Ishikawa (cell line): ENCODE measurements at regions not wholly inside any gene's neighbourhood (a gene's known extent, or its start where the extent isn't known, plus 50 kb on each side); places are given as distances from the start of the nearest gene placed in this dataset.

Source experiments
- CEBPB ChIP-seq: IDR thresholded peaks from 2 replicates; pipeline ENCODE4 v1.6.1; 2012
- CREB1 ChIP-seq: IDR thresholded peaks from 2 replicates; pipeline ENCODE4 v1.6.1; 2012; ENCODE audit warnings: low read depth
- EGR1 ChIP-seq: IDR thresholded peaks from 2 replicates; pipeline ENCODE4 v1.6.1; 2012
- EP300 ChIP-seq: IDR thresholded peaks from 2 replicates; pipeline ENCODE4 v1.6.1; 2012; ENCODE audit warnings: borderline replicate concordance
- FOXM1 ChIP-seq: IDR thresholded peaks from 2 replicates; pipeline ENCODE4 v1.6.1; 2012; ENCODE audit warnings: low read depth, borderline replicate concordance
- RAD21 ChIP-seq: IDR thresholded peaks from 2 replicates; pipeline ENCODE4 v1.6.1; 2012; ENCODE audit warnings: low read depth
- TAF1 ChIP-seq: IDR thresholded peaks from 2 replicates; pipeline ENCODE4 v1.6.1; 2012; ENCODE audit warnings: low read depth, mild to moderate bottlenecking
- TCF12 ChIP-seq: IDR thresholded peaks from 2 replicates; pipeline ENCODE4 v1.6.1; 2012; ENCODE audit warnings: low read depth
- YY1 ChIP-seq: IDR thresholded peaks from 2 replicates; pipeline ENCODE4 v1.6.1; 2012; ENCODE audit warnings: low read depth
- TF ChIP-seq, protein P1 (sequence below): IDR thresholded peaks from 2 replicates; pipeline ENCODE4 v1.6.1; 2012
- TF ChIP-seq, protein P2 (sequence below): IDR thresholded peaks from 2 replicates; pipeline ENCODE4 v1.6.1; 2012; ENCODE audit warnings: low read depth, mild to moderate bottlenecking
- TF ChIP-seq, protein P3 (sequence below): IDR thresholded peaks from 2 replicates; pipeline ENCODE4 v1.6.1; 2012

- no peak for TF ChIP-seq TAF1
- TF ChIP-seq YY1 = no peak
- TF ChIP-seq, protein P1, sequence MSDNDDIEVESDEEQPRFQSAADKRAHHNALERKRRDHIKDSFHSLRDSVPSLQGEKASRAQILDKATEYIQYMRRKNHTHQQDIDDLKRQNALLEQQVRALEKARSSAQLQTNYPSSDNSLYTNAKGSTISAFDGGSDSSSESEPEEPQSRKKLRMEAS = no peak
- no peak for TF ChIP-seq EP300
- TF ChIP-seq CREB1 = no peak
- TF ChIP-seq FOXM1 = no peak
- TF ChIP-seq RAD21 = no peak
- TF ChIP-seq, protein P2, sequence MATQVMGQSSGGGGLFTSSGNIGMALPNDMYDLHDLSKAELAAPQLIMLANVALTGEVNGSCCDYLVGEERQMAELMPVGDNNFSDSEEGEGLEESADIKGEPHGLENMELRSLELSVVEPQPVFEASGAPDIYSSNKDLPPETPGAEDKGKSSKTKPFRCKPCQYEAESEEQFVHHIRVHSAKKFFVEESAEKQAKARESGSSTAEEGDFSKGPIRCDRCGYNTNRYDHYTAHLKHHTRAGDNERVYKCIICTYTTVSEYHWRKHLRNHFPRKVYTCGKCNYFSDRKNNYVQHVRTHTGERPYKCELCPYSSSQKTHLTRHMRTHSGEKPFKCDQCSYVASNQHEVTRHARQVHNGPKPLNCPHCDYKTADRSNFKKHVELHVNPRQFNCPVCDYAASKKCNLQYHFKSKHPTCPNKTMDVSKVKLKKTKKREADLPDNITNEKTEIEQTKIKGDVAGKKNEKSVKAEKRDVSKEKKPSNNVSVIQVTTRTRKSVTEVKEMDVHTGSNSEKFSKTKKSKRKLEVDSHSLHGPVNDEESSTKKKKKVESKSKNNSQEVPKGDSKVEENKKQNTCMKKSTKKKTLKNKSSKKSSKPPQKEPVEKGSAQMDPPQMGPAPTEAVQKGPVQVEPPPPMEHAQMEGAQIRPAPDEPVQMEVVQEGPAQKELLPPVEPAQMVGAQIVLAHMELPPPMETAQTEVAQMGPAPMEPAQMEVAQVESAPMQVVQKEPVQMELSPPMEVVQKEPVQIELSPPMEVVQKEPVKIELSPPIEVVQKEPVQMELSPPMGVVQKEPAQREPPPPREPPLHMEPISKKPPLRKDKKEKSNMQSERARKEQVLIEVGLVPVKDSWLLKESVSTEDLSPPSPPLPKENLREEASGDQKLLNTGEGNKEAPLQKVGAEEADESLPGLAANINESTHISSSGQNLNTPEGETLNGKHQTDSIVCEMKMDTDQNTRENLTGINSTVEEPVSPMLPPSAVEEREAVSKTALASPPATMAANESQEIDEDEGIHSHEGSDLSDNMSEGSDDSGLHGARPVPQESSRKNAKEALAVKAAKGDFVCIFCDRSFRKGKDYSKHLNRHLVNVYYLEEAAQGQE = no peak
- no peak for TF ChIP-seq TCF12
- TF ChIP-seq, protein P3, sequence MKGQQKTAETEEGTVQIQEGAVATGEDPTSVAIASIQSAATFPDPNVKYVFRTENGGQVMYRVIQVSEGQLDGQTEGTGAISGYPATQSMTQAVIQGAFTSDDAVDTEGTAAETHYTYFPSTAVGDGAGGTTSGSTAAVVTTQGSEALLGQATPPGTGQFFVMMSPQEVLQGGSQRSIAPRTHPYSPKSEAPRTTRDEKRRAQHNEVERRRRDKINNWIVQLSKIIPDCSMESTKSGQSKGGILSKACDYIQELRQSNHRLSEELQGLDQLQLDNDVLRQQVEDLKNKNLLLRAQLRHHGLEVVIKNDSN = no peak
- TF ChIP-seq CEBPB = no peak
- TF ChIP-seq EGR1 = no peak
These were observed 259.0 kb downstream of the CALCRL start for GRCh38 chr2:187188783-187189631.
